ENCODE measurements at regions not wholly inside any gene's neighbourhood (a gene's known extent, or its start where the extent isn't known, plus 50 kb on each side); places are given as distances from the start of the nearest gene placed in this dataset.

DNA sequence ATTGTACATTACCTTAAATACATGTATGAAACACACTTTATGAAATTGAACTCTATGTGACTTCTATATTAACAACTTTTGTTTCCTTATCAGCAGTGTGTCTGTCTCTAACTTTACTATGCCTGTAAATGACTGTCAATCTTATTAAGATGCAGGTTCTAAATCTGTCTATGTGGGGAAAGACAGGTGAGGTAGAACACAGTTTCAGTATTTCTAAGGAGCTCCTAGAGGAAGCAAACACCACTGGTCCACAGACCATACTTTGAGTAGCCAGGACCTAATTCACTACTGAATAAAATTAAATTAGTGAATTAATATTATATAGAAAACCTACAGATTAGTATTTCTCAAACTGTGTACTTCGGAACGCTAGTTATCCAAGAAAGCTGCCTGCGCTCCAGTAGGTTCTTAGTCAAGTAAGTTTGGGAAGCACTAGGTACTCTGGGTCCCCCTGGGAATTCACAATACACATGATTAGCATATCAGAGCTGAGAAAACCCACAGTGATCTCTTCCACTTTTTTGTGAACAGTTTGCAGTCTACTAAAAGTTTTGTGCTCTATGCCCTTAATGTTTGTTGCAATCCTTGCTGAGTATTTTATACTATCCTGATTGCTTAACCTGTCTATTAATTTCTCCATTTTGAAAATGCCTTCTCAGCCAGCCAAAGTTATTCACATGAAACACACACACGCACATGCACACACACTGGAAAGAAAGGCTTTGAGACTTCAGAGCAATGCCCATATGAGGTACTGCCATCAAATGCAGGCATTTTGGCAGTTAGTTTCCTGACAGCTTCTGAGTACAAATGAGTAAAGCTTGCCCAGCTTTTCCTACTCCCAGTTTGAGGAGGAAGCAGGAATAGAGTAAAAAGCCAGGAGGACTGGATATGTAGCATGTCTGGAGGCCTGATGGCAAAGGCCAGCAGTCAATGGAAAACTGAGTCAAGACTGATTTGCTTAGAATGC lies 133.6 kb upstream of the CPEB2 start:
- peaks cover 5% of the 10 kb centered on the region for H3K4me1 ChIP-seq
- intact Hi-C loops (cut with DNase I): no loop called here
- no peak overlapping the region for H3K4me3 ChIP-seq
- DNase-seq (ENCODE audit: extremely low spot score in 2 of 2): no peak
- H3K9me3 ChIP-seq: no peaks in the 10 kb centered on the region
- TF ChIP-seq POLR2AphosphoS5 (IDR thresholded peaks at IDR 0.05; ENCODE audit: insufficient read depth in 1 of 2, low read depth in 1 of 2): no peak
- no peak for TF ChIP-seq POLR2A (IDR thresholded peaks at IDR 0.05)
- TF ChIP-seq, protein P1, sequence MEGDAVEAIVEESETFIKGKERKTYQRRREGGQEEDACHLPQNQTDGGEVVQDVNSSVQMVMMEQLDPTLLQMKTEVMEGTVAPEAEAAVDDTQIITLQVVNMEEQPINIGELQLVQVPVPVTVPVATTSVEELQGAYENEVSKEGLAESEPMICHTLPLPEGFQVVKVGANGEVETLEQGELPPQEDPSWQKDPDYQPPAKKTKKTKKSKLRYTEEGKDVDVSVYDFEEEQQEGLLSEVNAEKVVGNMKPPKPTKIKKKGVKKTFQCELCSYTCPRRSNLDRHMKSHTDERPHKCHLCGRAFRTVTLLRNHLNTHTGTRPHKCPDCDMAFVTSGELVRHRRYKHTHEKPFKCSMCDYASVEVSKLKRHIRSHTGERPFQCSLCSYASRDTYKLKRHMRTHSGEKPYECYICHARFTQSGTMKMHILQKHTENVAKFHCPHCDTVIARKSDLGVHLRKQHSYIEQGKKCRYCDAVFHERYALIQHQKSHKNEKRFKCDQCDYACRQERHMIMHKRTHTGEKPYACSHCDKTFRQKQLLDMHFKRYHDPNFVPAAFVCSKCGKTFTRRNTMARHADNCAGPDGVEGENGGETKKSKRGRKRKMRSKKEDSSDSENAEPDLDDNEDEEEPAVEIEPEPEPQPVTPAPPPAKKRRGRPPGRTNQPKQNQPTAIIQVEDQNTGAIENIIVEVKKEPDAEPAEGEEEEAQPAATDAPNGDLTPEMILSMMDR (IDR thresholded peaks at IDR 0.05): no peak
- no peak overlapping the region for H3K27ac ChIP-seq
- no peaks in the 10 kb centered on the region for H3K36me3 ChIP-seq
- no peaks in the 10 kb centered on the region for H3K27me3 ChIP-seq

DNA sequence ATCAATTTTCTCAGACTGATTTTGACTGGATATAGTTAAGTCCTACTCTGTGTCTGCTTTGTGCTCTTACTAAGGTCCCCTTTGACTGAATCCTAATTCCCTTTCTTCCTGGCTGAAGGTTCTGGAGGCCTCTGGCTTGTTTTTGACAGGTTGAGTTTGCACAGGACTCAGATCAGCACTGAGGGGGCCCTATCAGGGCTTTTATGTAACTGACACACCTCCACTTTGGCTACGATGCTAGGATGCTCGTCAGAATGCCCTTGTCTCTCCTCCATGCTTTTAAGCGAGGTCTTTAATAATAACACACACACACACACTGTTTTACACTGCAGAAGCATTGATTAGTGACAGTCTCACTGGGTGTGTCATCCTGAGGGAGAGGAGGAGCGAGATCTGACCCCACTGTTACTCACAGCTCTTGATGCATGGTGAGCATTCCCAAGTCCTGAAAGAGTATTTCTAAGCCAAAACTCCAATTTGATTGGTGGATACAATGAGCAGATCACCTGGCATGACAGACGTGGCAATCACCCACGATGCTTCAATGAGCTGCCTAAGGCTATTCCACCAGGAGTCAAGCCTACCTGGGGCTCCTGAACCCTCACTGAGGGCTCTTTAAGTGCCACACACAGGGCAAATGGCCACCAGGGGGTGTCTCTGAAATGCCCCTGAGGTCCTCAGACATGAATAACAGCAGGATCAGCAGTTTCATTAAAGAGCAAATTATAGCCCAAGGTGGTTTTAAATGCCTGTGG lies 130.4 kb upstream of the CPEB2 start:
- H3K4me1 ChIP-seq: no peaks in the 10 kb centered on the region
- no peaks in the 10 kb centered on the region for H3K36me3 ChIP-seq
- intact Hi-C loops (cut with DNase I): no loop called here
- H3K27ac ChIP-seq: no peak overlapping the region
- no peaks in the 10 kb centered on the region for H3K9me3 ChIP-seq
- no peak for DNase-seq (ENCODE audit: extremely low spot score in 2 of 2)
- no peaks in the 10 kb centered on the region for H3K27me3 ChIP-seq
- H3K4me3 ChIP-seq: no peak overlapping the region
- TF ChIP-seq, protein P1 (IDR thresholded peaks at IDR 0.05): no peak
- TF ChIP-seq POLR2AphosphoS5 (IDR thresholded peaks at IDR 0.05; ENCODE audit: insufficient read depth in 1 of 2, low read depth in 1 of 2): no peak
- no peak for TF ChIP-seq POLR2A (IDR thresholded peaks at IDR 0.05)

DNA sequence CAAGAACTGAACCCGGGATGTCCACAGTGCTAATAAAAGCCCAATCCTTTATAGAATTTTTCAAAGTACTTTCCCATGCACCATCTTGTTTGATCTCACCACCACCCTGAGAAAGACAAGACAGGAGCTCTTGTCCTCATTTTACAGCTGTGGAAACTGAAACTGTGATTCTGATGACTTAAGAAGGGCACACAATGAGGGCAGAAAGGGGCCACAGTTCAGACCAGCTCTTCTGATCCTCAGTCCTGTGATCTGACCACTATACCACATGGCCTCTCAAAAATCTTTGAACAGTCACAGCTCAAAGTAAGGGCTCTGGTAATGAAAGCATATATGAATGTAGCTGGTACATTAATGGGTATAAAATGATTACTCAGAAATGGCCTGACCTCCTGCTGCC lies 127.3 kb upstream of the CPEB2 start:
- no peak overlapping the region for H3K27ac ChIP-seq
- H3K4me1 ChIP-seq: peaks cover 11% of the 10 kb centered on the region
- TF ChIP-seq, protein P1 (IDR thresholded peaks at IDR 0.05): no peak
- TF ChIP-seq POLR2A (IDR thresholded peaks at IDR 0.05) (no peak), POLR2AphosphoS5 (IDR thresholded peaks at IDR 0.05; ENCODE audit: insufficient read depth in 1 of 2, low read depth in 1 of 2) (no peak)
- intact Hi-C loops (cut with DNase I): no loop called here
- no peak overlapping the region for H3K4me3 ChIP-seq
- DNase-seq (ENCODE audit: extremely low spot score in 2 of 2): no peak
- no peaks in the 10 kb centered on the region for H3K36me3 ChIP-seq
- H3K27me3 ChIP-seq: no peaks in the 10 kb centered on the region
- no peaks in the 10 kb centered on the region for H3K9me3 ChIP-seq

DNA sequence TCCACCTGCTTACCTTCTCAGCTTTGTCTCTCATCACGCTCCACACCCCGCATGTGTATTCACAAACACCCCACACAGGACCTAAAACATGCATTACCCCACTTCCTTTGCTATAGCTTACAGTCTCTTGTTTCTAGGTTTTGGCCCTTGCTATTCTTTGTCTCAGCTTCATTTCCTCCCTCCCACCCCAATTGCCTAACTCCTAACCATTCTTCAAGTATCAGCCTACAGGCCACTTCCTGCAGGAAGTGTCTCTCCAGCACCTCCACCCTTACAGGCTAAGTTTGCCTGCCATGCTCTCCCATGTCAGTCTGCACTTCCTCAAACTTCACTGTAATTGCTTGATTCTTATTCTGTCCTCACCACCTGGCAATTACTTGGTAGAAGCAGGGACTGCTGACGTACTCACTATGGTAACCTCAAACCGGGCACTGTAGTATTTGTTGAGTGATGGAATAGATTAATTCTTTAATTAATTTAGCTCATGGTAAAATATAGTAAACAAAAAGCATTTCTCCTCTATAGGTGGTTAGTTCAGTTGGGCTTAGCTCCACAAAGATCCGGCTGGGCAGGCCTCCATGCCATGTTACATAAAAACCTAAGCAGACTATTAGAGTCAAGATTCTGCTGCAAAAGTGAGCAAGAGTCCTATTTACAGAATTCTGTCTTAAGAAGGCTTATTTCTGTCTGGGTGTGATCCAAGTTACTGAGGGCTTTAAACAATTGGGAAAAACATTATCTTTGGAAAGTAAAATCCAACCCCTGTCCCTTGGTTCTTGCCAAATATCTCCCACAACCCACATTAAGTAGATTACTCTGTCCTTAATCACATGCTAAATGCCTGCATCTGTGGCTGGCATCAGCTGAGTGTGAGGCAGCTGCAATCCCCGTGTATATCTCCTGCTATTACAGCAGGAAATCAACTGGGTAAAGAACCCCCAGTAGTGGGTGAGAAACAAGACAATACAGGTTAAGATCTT lies 124.7 kb upstream of the CPEB2 start:
- DNase-seq (ENCODE audit: extremely low spot score in 2 of 2): no peak
- H3K27me3 ChIP-seq: no peaks in the 10 kb centered on the region
- no peak overlapping the region for H3K4me3 ChIP-seq
- H3K36me3 ChIP-seq: no peaks in the 10 kb centered on the region
- no peaks in the 10 kb centered on the region for H3K9me3 ChIP-seq
- TF ChIP-seq POLR2A (IDR thresholded peaks at IDR 0.05) (no peak), POLR2AphosphoS5 (IDR thresholded peaks at IDR 0.05; ENCODE audit: insufficient read depth in 1 of 2, low read depth in 1 of 2) (no peak)
- TF ChIP-seq, protein P1 (IDR thresholded peaks at IDR 0.05): no peak
- peaks cover 13% of the 10 kb centered on the region for H3K4me1 ChIP-seq
- H3K27ac ChIP-seq: no peak overlapping the region
- intact Hi-C loops (cut with DNase I): no loop called here

All from vagina (tissue), 2 donors.